Osteocyte (in vitro differentiated cells): ENCODE measurements at regions not wholly inside any gene's neighbourhood (a gene's known extent, or its start where the extent isn't known, plus 50 kb on each side); places are given as distances from the start of the nearest gene placed in this dataset.

Experiments
- DNase-seq: peaks from one replicate; pipeline ENCODE4 v3.0.0; 2021; ENCODE audit warnings: mixed read lengths; ENCODE audit not compliant: unreplicated experiment; ENCODE audit errors: extremely low spot score
- H3K27ac Mint-ChIP-seq: one replicate; pipeline ENCODE4 v1.8.0; 2021; ENCODE audit warnings: mild to moderate bottlenecking, mixed read lengths; ENCODE audit not compliant: unreplicated experiment
- H3K27me3 Mint-ChIP-seq: one replicate; pipeline ENCODE4 v1.8.0; 2021; ENCODE audit warnings: mixed read lengths; ENCODE audit not compliant: unreplicated experiment
- H3K36me3 Mint-ChIP-seq: one replicate; pipeline ENCODE4 v1.8.0; 2021; ENCODE audit warnings: mixed read lengths; ENCODE audit not compliant: unreplicated experiment
- H3K4me1 Mint-ChIP-seq: one replicate; pipeline ENCODE4 v1.8.0; 2021; ENCODE audit warnings: mixed read lengths; ENCODE audit not compliant: unreplicated experiment
- H3K4me3 Mint-ChIP-seq: one replicate; pipeline ENCODE4 v1.8.0; 2021; ENCODE audit warnings: mild to moderate bottlenecking, moderate library complexity, mixed read lengths; ENCODE audit not compliant: unreplicated experiment
- H3K9me3 Mint-ChIP-seq: one replicate; pipeline ENCODE4 v1.8.0; 2021; ENCODE audit warnings: mixed read lengths; ENCODE audit not compliant: unreplicated experiment
- CTCF ChIP-seq: fragments of 200-600 bp; sonication (generic); IDR thresholded peaks from 2 replicates; pipeline ENCODE4 v1.5.0; 2021; ENCODE audit warnings: antibody characterized with exemption, mild to moderate bottlenecking, moderate library complexity

GRCh38 chr5:156181656-156182055 lies 145.3 kb upstream of the SGCD start:
- Mint-ChIP-seq H3K36me3 (no peaks in the 10 kb centered on the region), H3K27me3 (no peaks in the 10 kb centered on the region), H3K4me1 (peaks cover 7% of the 10 kb centered on the region), H3K27ac (no peak overlapping the region), H3K9me3 (peaks cover 8% of the 10 kb centered on the region), H3K4me3 (no peak overlapping the region)
- TF ChIP-seq CTCF = no peak
- DNase-seq = no peak

GRCh38 chr5:156182174-156182967 lies 144.6 kb upstream of the SGCD start:
- Mint-ChIP-seq H3K4me3 (no peak overlapping the region), H3K27ac (no peak overlapping the region), H3K9me3 (peaks cover 8% of the 10 kb centered on the region), H3K4me1 (peaks cover 14% of the 10 kb centered on the region), H3K27me3 (no peaks in the 10 kb centered on the region), H3K36me3 (no peaks in the 10 kb centered on the region)
- DNase-seq = no peak
- TF ChIP-seq CTCF = no peak

- peaks cover 24% of the 10 kb centered on the region for H3K4me1 Mint-ChIP-seq
Observed at GRCh38 chr5:156186760-156187159, 140.2 kb upstream of the SGCD start.

GRCh38 chr5:156188016-156188415 lies 138.9 kb upstream of the SGCD start:
- peaks cover 21% of the 10 kb centered on the region for H3K4me1 Mint-ChIP-seq
- DNase-seq = no peak

More at GRCh38 chr5:156186760-156187159, 140.2 kb upstream of the SGCD start:
- H3K27me3 Mint-ChIP-seq = no peaks in the 10 kb centered on the region
- TF ChIP-seq CTCF = no peak
- no peak overlapping the region for H3K4me3 Mint-ChIP-seq
- H3K9me3 Mint-ChIP-seq = no peaks in the 10 kb centered on the region
- no peak overlapping the region for H3K27ac Mint-ChIP-seq
- no peak for DNase-seq
- no peaks in the 10 kb centered on the region for H3K36me3 Mint-ChIP-seq

More at GRCh38 chr5:156188016-156188415, 138.9 kb upstream of the SGCD start:
- Mint-ChIP-seq H3K4me3 (no peak overlapping the region), H3K9me3 (no peaks in the 10 kb centered on the region), H3K27me3 (no peaks in the 10 kb centered on the region), H3K27ac (no peak overlapping the region), H3K36me3 (no peaks in the 10 kb centered on the region)
- no peak for TF ChIP-seq CTCF
